KG1 (cell line): ENCODE measurements at regions not wholly inside any gene's neighbourhood (a gene's known extent, or its start where the extent isn't known, plus 50 kb on each side); places are given as distances from the start of the nearest gene placed in this dataset.
"Not testable (repeated sequence)": the region's sequence is repeated elsewhere in the genome, so short reads cannot be mapped to it uniquely, and the experiment has no call there.

Source experiments
- DNase-seq: peaks from one replicate; lab custom pipeline; 2025; lab: John Stamatoyannopoulos, UW

DNA sequence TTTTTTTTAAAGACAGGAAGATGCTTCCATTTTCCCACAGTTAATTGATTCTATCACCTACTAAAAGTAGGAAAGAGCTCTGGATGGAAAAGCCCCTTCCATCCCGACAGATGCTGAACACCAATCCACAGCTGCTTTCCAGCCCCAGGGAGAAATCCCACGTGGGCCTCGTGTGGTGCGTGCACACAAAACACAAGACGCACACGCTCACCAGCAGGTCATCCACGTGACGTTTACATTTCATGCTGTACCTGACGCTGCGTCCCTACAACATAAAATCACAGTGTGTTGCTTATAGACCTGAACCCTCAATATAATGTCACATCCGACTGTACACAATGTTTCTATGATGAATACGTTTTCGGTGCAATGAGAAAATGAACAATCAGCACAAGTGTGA, 50.2 kb upstream of the DACT2 start:
- no peak for DNase-seq

DNA sequence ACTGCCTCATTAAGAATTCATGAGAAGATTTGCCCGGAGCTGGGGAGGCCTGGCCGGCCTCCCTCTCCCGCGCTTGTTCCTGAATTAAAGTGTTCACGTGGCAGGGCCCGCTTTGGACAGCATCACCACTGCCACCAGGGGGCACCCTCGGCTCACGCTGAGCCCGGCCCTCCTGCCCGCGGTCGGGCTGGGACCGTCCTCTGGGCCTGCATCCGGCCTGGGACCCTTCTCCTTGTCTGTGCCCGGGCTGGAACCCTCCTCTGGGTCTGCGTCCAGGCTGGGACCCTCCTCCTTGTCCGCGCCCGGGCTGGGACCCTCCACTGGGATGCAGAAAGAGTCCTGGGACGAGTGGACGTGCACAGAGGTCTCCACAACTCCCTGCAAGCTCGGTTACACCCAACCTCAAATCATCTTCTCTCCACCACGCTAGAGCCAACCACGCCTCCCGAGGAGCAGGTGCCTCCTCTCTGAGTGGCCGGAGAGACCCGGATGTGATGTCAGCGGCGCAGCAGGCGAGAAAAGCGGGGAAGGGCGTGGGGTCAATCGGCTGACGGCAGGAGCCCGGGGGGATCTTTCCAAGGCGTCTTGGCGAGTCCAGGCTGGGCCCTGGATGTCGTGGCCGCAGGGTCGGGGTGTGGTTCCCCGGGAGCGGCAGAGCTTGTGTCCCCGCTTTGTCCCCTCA, 50.9 kb upstream of the DACT2 start:
- peak; percentile 21 for DNase-seq

DNA sequence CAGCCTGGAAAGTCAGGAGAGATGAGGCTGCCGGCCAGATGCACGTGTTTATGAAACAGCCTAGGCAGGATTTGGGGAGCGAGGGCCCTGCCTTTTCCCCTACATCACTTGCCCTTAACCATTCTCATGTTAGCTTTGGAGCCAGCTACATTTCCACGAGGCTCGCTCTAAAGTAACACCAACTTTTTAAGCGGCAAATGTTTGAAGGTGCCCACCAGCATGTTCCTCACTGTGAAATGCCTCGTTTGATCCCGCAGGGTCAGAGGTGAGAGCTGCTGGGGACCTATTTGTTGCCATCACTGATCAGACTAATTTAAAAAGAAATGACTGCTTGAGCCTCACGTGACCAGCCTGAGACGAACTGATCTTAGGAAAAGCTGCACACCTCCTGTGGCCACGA, 51.6 kb upstream of the DACT2 start:
- DNase-seq: no peak

DNA sequence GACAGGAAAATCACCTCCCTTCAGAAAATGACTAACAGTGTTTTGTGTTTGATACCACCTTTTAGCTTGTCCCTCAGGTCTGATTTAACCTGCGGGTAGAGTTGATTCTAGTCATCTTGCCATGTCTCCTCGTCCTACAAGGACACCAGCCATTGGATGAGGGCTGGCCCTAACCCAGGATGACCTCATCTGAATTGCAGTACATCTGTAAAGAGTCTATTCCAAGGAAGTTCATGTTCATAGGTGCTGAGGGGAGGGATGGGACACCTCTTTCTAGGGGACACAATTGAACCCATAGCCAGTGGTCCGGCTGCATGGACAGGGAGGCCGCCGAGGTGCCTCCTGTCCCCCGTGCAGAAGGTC, 52.0 kb upstream of the DACT2 start:
- DNase-seq: no peak

DNA sequence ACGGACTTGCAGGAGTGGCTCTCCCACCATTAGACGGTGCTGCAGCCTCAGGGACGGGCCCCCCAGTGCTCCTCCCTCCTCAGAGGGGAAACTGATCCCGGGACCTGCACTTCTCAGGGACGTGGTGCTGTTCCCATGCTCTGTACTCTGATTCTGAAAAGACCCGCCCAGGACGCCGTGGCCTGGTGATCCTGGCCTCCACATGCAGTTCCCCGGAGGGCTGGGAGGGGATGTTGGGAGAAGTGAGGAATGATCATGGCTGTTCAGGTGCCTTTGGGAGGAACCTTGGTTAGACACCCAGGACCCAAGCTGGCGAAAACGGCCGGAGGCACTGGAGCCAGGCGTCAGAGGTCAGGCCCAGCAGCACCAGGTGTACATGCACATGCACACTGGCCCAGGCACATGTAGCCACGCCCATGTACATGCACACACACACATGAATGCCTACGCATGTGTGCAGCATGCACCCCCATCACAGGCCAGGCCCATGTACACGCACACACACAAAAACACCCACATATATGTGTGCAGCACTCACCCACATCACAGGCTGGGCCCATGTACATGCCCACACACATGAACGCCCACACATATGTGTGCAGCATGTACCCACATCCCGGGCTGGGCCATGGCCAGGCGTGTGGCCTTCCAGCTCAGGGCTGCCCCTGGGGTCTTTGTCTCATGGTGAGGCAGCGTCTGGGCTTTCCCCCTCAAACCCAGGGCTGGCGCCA, 52.6 kb upstream of the DACT2 start:
- no peak for DNase-seq

DNA sequence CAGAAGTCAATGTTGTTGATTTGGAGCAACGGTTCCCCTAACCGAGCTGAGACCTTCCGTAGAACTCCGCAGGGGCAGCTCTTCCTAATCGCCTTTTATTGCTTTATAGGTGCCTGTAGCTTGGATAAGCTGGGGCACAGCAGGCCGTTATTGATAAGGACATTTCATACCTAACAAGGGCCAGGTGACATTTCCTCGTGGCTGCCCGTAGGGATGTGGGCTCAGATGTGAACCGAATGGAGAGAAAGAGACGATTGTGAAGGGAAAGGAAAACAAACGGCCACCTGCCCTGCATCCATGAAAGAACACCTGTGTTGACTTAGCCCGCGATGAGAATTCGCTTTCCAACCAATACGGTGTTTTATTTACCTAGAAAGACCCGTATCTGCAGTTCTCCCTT, 53.3 kb upstream of the DACT2 start:
- no peak for DNase-seq

DNA sequence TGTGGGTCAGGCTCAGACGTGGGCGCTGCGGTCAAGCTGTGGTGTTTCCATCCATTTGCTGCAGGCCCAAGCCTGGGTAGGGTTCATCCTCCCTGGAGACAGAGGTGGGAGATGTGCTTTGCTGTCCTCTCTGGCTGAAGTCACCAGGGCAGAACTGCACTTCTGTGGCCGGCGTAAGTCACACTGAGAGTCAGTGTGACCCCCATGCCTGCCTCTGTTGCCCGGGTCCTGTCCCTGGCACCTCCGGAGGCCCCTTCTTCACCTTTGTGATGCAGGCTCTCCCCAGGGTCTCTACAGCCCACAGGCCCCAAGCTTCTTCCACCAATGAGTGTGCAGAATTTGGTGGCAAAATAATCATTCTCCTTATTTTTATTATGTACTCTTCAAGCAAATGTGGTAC, 53.8 kb upstream of the DACT2 start:
- no peak for DNase-seq

DNA sequence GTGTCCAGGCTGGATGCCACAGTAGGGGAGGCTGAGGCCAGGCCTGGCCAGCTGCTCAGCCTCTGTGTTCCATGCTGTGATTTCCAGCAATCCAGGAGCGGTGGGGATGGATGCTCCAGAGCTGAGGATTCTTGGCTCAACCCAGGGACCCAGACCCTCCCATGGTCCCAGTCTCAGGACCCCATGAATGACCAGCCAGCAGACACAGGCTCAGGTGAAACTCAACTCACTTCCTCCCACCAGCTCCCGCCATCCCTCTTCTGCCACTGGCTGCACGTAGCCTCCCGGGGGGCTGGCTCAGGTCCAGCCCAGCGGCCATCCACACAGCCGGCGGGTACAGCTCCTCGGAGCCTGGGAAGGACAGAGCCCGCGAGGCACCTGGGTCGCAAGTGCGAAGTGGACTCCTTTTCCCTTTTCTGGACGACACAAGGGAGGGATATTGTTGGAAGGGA, 54.5 kb upstream of the DACT2 start:
- no peak for DNase-seq

DNA sequence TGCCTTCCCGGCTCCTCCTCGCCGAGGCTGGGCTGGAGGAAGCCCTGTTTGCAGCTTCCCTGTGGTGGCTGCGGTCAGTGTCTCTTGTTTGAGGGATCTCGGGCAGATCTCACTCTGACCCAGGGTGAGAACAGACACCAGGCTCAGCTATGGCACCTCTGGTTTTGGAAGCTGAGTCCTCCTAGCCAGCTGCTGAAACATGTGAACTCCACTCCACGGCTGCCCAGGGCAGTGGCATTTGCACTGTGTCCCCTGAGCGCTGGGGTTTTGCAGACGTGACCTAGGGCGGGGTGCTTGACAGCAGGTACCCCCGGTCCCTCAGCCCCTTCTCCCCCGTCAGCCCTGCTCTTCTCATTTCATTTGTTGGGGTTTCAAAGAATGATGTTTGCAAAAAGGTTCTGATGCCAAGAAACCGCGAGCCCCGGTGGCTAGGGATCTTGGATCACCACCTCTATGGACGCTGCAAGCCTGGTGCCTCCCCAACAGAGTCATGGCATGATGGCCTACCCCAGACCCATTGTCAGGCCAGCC, 55.0 kb upstream of the DACT2 start:
- no peak for DNase-seq

DNA sequence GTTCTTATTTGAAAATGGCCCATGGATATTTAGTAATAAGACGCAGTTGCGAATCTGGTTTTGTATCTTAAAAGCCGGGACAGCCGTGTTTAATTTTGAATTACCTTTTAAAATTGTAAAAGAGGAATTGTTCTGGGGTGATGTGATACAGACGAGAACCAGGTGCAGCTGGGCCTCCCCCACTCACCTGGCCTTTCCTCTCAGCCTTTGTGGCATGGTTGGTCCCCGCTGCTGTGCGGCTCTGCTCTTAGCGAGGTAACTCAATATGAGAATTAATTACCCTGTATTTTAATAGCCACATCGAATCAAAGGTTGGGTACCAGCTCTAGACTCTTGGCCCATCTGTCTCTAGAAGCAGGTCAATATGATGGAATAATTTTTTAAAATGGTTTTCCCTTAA, 56.5 kb upstream of the DACT2 start:
- no peak for DNase-seq

DNA sequence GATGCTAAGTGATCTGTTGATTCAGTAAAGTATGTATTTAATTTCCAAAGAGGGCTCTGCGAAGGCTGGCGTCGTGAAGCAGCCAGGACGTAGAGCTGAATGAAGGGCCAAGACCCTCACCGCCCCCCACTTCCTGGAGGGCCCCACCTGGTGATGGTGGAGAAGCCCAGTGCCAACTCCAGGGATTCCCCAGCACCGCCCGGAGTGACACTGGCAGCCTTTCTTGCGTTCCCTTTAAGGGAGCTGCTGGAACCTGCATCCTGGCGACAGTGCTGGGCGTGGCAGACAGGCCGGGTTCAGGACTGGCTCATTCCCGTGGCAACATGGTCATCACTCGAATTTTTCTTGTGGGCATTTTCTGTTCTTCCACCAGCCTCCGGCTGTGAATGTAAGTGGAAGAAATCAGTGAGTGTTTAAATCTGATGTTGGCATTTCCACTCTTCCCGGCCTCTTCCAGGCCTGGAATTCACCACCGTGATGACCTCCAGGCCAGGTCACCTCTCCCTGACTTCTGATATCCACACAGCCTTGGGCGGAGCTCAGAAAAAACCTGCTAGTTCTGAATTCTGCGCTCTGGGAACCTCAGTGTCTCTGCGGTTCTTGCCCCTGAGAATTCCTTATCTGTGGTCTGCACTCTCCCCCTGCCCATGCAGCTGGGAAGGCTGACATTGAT, 57.4 kb upstream of the DACT2 start:
- no peak for DNase-seq

DNA sequence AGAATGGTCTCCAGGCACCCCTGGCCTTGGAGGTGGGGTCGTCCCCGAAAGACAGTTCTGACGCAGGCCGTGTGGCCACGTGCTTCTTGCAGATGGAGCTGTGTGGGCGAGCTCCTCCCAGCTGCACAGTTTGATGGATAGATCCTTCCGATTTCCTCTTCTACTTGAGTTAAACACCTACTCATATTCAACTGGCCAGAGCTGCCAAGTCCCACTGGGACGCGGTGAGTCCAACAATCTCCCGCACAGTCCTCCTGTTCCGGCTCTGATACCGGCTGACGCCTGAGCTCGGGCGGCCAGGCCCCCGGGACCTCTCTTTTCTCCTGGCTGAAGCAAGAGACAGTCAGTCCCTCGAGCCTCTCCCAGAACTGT, 57.9 kb upstream of the DACT2 start:
- DNase-seq: no peak

DNA sequence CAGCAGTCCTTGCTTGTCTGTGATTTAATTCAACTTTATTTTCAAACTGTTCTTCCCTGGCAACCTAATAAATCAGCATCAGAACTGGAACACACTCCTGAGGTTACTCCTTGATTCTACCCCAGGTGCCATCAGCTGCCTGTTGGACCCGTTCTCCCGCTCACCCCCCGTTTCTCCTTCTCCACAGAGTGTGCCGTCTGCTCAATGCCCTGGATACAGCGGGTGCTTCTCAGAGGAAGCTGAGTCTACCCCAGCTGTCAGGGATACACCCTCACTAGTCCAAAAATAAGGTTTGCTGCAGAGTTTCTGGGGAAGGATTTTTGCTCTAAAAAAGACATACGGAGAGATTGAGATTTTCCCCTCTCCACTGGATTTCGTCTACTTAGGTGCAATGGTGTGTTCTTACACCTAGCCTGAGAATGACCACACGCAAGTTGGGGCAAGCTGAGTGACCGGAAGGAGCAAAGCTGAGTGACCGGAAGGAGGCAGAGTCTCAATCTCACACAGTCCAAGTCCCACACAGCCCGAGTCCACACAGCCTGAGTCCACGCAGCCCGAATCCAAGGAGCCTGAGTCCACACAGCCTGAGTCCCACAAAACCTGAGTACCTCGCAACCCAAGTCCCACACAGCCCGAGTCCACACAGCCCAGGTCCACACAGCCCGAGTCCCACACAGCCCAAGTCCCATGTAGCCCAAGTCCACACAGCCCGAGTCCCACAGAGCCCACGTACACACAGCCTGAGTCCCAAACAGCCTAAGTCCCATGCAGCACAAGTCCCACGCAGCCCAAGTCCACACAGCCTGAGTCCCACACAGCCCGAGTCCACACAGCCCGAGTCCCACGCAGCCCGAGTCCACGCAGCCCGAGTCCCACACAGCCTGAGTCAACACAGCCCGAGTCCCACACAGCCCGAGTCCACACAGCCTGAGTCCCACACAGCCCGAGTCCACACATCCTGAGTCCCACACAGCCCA, 58.6 kb upstream of the DACT2 start:
- no peak for DNase-seq

DNA sequence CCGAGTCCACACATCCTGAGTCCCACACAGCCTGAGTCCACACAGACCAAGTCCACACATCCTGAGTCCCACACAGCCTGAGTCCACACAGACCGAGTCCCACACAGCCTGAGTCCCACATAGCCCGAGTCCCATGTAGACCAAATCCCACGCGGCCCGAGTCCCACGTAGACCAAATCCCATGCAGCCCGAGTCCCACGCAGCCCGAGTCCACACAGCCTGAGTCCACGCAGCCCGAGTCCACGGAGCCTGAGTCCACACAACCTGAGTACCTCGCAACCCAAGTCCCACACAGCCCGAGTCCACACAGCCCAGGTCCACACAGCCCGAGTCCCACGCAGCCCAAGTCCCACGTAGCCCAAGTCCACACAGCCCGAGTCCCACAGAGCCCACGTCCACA, 60.0 kb upstream of the DACT2 start:
- DNase-seq: not testable (repeated sequence)

DNA sequence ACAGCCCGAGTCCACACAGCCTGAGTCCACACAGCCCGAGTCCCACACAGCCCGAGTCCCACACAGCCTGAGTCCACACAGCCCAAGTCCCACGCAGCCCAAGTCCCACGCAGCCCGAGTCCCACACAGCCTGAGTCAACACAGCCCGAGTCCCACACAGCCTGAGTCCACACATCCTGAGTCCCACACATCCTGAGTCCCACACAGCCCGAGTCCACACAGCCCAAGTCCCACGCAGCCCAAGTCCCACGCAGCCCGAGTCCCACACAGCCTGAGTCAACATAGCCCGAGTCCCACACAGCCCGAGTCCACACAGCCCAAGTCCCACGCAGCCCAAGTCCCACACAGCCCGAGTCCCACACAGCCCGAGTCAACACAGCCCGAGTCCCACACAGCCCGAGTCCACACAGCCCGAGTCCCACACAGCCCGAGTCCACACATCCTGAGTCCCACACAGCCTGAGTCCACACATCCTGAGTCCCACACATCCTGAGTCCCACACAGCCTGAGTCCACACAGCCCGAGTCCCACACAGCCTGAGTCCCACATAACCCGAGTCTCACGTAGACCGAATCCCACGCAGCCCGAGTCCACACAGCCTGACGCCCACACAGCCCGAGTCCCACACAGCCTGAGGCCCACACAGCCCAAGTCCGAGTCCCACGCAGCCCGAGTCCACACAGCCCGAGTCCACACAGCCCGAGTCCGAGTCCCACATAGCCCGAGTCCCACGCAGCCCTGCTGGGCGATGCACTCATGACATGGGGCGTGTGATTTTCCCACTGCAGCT, 60.6 kb upstream of the SMOC2 start:
- not testable (repeated sequence) for DNase-seq

DNA sequence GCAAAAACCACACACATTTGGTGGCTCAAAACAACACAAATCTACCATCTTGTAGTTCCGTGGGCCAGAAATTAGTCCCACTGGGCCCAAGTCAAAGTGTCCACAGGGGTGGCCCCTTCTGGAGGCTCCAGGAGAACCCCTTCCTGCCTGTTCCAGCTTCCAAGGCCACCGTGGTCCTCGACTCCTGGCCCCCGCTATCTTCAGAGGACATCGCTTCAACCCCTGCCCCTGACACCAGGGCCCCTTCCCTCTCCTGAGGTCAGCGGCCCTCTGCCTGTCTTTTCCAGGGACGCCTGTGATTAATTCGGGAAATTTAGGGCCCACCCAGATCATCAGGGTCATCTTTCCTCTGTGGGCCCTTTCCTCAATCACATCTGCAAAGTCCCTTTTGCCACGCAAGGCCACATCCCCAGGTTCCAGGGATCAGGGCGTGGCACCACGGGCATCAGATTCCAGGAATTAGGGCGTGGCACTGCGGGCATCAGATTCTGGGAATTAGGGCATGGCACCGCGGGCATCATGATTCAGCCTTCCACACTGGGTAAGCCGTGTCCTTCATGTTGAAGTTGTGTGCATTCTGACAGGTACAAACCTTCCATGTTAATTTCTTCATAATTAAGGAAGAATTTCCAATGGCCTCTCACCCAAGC, 59.9 kb upstream of the SMOC2 start:
- DNase-seq: no peak

DNA sequence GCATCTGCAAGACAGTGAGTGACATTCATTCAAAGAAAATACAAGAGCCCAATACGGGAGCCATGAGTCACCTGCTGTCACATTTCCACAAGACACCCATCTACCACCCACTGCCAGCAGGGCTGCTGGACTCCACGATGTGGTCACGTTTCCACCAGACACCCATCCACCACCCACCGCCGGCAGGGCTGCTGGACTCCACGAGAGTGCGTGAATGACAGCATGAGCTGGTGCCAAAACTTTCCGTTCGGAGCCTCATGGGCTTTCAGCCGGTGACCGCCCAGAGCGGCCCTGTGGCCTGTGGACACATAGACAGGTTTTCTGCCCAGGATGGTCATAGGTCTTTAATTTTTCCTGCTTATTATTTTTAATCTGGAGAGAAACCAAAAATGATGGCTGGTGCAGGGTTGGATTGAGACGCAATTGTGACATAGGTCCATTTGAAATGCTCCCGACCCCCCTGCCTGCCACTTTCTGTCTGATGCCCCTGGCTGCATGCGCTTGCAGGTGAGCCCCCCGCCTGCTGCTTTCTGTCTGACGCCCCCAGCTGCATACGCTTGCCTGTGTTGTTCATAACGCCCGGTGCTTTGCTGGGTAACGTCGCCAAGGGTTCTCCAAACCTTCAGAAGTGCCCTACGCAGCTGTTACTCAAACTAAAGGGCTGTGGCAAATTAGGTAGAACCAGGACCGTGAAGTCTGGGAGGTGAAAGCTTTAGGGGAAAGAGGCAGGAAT, 59.1 kb upstream of the SMOC2 start:
- no peak for DNase-seq

DNA sequence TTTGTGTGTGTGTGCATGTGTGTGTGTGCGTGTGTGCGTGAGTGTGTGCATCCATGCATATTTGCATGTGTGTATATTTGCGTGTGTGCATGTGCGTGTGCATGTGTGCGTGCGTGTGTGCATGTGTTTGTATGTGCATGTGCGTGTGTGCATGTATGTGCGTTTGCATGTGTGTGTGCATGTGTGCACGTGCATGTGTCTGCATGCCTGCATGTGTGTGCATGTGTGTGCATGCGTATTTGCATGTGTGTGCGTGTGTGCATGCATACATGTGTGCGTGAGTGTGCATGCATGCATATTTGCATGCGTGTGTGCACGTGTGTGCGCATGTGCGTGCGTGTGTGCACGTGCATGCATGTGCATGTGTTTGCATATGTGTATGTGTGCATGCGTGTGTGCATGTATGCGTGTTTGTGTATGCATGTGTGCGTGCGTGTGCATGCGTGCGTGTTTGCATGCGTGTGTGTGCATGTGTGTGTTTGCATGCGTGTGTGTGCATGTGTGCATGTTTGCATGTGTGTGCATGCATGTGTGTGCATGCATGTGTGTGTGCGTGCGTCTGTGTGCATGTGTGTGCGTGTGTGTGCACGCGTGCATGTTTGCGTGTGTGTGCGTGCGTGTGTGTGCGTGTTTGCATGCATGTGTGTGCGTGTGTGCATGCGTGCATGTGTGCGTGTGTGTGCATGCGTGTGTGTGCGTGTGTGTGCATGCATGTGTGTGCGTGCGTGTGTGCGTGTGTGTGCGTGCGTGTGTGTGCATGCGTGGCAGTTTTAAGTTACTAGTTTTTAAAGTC, 57.7 kb upstream of the SMOC2 start:
- DNase-seq: no peak
